Activated naive CD4-positive, alpha-beta T cell treated with anti-CD3 and anti-CD28 coated beads, Interleukin-2, amount 50 U/mL, for 16 hours (primary cell): ENCODE measurements at regions not wholly inside any gene's neighbourhood (a gene's known extent, or its start where the extent isn't known, plus 50 kb on each side); places are given as distances from the start of the nearest gene placed in this dataset.
"Not testable (repeated sequence)": the region's sequence is repeated elsewhere in the genome, so short reads cannot be mapped to it uniquely, and the experiment has no call there.

ENCODE experiments used
- DNase-seq: peaks from one replicate; pipeline ENCODE4 v3.0.0-alpha.2; 2020

- DNase-seq = no peak
Observed at GRCh38 chr6:150775415-150776203, 89.9 kb upstream of the MTHFD1L start.

- no peak for DNase-seq
Observed at GRCh38 chr6:150777736-150778135, 87.8 kb upstream of the MTHFD1L start.

- no peak for DNase-seq
Observed at GRCh38 chr6:150783813-150784212, 81.7 kb upstream of the MTHFD1L start.

- DNase-seq = no peak
Observed at GRCh38 chr6:150787429-150787828, 78.1 kb upstream of the MTHFD1L start.

- DNase-seq = no peak
Observed at GRCh38 chr6:150788089-150788488, 77.4 kb upstream of the MTHFD1L start.

GRCh38 chr6:150789906-150790305, 75.6 kb upstream of the MTHFD1L start:
- DNase-seq = not testable (repeated sequence)

- no peak for DNase-seq
Observed at GRCh38 chr6:150791717-150792116, 73.8 kb upstream of the MTHFD1L start.

- no peak for DNase-seq
Observed at GRCh38 chr6:150797949-150798348, 67.6 kb upstream of the MTHFD1L start.

- no peak for DNase-seq
Observed at GRCh38 chr6:150799276-150799805, 66.2 kb upstream of the MTHFD1L start.

GRCh38 chr6:150800674-150801314, 64.7 kb upstream of the MTHFD1L start:
- DNase-seq = no peak

GRCh38 chr6:150806790-150807189, 58.7 kb upstream of the MTHFD1L start:
- DNase-seq = no peak

- DNase-seq = no peak
Observed at GRCh38 chr6:150813319-150813992, 52.0 kb upstream of the MTHFD1L start.

GRCh38 chr6:150813993-150814359, 51.5 kb upstream of the MTHFD1L start:
- no peak for DNase-seq
